ENCODE measurements at regions not wholly inside any gene's neighbourhood (a gene's known extent, or its start where the extent isn't known, plus 50 kb on each side); places are given as distances from the start of the nearest gene placed in this dataset.
A peak's percentile ranks its signal among the peaks of the same experiment; 100 is the strongest.

DNA sequence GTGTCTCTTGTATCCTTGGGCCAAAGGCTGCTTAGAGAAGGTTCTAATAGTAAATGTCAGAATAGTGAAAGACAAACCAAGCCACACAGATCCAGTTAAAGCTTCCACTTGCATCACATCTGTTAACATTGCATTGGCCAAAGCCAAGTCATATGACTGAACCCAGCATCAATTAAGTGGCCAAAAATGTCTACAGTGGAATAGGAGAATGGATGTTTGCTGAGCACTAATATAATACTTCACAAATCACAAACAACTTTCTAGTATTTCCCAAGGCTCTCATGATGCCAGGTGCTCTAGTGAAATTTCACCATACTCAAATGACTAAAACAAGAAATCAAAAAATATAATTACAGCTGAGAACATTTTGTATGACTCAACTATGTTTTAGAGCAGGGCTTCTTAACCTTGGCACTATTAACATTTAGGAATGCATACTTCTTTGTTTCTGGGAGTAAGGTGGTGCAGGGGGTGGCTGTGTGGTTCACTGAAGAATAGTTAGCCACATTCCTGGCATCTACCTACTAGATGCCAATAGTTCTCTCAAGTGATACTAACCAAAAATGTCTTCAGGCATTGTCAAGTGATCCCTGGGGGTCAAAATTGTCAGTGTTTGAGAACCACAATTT lies 148.0 kb upstream of the SPTLC3 start:
- intact Hi-C loops (cut with micrococcal nuclease): no loop called here
- no peak for ATAC-seq
- no peak for DNase-seq

DNA sequence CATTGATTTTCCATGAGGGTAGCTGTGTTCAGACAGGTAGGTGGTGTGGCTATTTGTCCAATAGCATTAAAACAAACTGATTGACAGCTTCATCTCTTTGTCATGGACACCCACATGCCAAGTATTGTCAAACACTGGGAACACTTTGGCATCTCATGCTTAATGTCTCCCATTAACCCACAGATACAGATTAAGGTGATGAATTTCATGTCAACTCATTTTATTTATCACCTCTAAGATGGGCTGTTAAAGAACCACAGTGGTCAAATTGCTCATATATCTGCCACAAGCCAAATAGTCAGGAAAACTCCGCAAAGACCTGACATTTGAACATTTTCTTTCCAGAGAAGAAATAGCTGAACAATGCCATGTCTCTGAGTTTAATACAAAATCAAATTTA lies 139.1 kb upstream of the SPTLC3 start:
- intact Hi-C loops (cut with micrococcal nuclease): no loop called here
- ATAC-seq: no peak
- no peak for DNase-seq

DNA sequence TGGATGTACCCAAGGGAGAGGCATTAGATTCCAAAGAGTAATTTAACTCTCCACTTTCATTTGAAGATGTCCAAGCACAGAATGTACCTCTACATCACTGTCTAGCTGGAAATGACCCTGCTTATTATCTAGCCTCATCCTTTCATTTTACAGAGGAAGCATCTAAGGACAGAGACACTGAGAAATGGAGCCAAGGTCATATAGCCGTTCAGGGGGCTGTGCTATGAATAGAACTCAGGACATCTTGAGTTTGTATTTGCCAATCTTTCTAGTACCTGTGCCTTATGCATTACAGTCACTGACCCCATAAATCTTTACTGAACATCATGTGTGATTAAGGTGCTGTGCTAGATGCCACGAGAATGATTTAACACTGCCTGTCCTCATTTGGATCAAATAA lies 138.2 kb upstream of the SPTLC3 start:
- intact Hi-C loops (cut with micrococcal nuclease): no loop called here
- no peak for DNase-seq
- no peak for ATAC-seq

DNA sequence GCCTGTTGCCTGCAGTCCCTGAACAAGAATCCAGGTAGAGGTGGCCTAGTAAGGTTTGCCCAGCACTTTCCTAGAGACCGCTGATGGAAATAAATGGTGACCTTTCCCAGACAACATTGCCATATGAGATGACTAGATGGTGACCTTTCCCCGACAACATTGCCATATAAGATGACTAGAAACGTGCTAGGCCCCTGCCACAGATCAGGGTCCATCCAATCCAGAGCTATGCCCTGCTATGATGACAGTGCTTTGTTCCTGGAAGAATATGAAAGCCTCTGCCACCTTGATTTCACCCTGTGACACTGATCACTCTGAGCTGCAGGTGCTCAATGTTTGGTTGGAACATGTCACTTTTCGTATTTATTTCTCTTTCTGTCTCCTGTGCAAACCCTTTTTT lies 133.8 kb upstream of the SPTLC3 start:
- no peak for DNase-seq
- intact Hi-C loops (cut with micrococcal nuclease): no loop called here
- no peak for ATAC-seq

DNA sequence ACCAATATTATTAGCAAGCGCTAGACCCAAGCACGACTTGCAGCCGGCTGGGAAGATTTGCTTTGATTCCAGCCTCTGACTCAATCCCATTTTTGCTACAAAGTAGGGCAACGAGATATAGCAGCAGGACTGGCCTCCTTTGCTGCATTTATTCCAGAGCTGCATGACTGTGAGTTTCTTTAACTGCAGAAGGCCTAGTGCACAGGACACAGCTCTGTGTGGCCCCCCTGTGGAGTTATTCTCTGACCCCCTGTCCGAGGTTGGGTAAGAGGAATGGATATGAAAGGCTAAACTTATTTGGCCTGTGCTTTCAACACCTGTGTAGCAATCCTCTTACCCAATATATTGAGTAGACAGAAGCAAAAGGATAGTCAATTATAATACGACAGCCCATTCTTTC lies 133.3 kb upstream of the SPTLC3 start:
- DNase-seq (no peak), ATAC-seq (peak; percentile 58)
- intact Hi-C loops (cut with micrococcal nuclease): no loop called here

DNA sequence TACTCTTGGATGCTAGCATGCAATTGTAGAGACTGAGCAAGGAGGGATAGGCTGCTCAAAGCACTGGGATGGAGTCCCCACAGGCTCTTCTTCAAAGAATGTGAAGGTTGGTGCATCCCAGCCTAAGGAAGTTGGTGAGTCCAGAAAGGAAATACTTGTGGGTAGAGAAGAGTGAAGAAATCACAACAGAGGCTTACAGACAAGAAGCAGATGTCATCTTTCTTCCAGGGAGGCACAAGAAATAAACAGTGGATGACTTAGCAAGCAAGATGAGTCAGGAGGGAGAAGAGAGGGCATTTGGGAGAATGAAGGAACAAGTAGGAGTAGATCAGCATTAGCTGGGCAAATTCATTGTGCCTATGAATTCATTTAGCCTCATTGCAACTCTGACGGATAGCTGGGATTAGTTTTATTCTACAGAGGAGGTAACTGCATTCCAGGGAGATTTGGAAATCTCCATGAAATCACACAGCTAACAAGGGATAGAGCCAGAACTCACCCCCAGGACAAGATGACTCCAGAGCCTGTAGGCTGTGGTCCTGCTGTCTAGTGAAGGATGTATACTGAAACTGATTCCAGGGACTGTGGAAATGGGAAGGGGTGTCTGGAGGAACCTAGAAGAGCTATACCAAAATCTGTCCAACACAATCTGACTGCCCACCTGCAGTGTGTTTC lies 125.8 kb upstream of the SPTLC3 start:
- intact Hi-C loops (cut with micrococcal nuclease): no loop called here
- no peak for DNase-seq

DNA sequence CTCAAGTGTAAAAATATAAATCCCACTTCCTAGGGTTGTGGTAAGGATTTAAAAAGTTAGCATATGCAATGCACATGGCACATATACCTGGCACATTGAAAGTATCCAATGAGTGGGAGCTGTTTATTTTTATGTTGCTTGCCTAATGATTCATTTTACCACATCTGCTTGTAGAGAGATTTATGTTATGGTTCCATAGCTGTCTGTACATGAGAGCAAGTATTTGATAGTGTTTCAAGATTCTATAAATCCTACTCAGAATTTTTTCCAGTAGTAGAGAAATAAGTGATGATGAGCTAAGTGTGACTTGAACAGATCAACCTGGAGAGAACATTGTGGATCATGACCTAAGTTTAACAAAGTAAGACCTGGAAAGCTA lies 125.3 kb upstream of the SPTLC3 start:
- ATAC-seq (no peak), DNase-seq (no peak)
- intact Hi-C loops (cut with micrococcal nuclease): no loop called here

More for the DNA sequence above, 125.8 kb upstream of the SPTLC3 start:
- ATAC-seq: peak; percentile 58

DNA sequence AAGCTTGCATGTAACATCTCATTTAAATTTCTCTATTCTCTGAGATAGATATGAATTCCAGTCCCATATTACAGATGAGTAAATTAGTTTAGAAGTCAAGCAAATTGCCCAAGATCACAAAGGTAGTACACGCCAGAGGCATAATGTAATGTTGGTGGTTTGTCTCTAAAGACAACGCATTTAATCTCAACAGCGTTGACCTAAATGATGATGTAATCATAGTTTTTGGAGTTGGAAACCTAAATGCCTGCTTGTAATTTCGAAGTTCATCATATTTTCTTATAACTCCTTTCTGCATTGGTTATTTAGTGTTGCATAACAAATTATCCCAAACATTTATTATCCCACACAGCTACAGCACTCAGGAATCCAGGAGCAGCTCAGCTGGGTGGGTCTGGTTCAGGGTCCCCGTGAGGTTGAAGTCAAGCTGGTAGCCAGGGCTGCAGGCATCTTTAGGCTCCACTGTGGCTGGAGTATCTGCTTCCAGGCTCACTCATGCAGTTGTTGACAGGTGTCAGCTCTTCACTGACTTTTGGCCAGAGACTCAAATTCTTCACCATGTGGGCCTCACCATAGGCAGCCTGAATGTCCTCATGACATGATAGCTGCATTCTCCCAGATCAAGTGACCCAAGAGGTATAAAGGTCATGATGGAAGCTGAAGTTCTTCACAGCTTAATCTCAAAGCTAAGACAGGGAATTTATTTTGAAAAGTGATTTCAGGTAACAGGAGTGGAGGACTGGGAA lies 122.0 kb upstream of the SPTLC3 start:
- intact Hi-C loops (cut with micrococcal nuclease): no loop called here
- ATAC-seq: peak; percentile 48
- DNase-seq: no peak

DNA sequence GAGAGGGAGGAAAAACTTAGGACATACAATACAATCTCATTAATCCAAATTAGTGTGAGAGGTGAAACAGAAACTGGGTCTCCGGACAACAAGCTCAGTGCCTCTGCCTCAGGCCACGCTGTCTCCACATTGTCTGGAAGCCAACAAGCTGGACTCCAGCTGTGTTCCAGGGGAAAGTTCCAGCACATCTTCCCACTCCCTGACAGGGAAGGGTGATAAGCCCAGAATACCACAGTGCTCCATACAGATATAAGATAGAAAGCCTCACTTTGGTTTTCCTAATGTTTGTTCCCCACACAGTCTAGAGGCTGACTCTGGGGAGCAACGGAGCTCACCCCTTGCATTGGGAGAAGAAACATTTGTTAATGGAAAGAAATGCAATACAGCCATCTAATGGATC lies 117.1 kb upstream of the SPTLC3 start:
- peak; percentile 85 for ATAC-seq
- peak; percentile 32 for DNase-seq
- intact Hi-C loops (cut with micrococcal nuclease): no loop called here

DNA sequence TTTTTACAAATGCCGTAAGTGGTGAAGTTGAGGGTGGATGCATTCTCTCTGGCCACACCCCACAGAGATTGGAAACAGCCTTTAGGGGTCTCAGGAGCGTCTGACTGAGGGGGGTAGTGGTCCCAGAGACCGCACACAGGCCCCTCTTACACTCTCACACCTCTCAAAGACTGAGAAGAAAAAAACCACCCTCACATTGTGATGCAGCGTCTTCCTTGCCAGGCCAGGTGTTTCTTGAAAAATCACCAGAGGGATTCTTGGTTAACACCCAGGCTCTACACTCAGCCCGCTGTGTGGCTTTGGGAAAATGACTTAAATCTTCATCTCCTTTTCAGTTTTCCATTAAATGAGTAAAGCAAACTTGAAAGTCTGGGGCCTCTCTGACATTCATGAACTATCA lies 115.8 kb upstream of the SPTLC3 start:
- ATAC-seq (no peak), DNase-seq (no peak)
- intact Hi-C loops (cut with micrococcal nuclease): no loop called here

DNA sequence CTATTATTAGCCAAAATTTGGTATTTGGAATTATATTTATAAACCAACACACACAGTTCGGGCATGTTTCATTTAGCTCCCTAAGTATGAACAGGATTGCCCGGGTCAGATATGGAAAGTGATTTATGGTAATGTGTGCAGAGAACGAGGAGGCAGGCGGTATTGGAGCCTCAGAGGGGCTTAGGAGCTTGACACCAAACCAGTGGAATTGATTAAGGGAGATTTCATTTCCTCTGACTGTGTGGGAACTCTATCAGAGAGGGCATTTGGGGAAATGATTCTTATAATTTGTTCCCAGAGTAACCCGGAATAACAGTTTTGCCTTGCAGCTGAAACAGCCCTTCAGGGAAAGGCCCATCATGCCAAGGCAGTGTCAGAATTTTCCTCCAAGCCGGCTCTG lies 115.1 kb upstream of the SPTLC3 start:
- ATAC-seq (no peak), DNase-seq (no peak)
- intact Hi-C loops (cut with micrococcal nuclease): no loop called here

DNA sequence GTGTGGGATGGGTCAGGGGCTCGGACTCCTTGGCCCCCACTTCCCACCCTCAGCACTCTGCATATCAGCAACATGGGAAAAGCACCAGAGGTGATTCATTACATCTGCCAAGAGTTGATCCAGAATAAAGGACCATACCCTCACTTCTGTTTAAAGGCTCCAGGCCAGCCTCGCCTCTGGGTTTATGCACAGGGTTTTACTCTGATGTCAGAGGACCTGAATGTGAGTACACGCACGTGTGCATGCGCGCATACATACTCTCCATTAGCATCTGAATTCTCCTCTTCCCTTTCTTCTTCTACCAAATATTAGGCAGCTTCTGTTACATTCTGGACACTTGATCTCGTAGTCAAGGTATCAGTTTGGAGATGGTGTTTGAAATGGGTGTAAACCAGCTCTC lies 114.7 kb upstream of the SPTLC3 start:
- no peak for DNase-seq
- no peak for ATAC-seq
- intact Hi-C loops (cut with micrococcal nuclease): no loop called here

DNA sequence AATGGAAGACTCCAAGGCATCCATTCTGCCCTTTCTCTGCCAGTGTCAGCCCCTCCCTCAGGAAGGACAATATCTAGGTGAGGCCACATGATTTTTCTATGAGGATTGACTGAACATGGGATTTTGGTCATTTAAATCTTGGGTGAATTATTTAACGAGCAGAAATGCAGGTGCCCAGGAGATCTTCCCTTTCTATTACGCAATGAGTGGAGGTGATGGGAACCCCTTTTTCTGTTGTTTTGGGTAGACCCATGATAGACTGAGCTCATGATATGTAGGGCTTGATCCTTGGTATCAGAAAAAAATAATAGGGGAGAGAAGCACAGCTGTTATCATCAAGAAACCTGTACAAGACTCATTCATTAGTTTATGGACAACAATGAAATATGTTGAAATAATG lies 112.6 kb upstream of the SPTLC3 start:
- ATAC-seq (no peak), DNase-seq (no peak)
- intact Hi-C loops (cut with micrococcal nuclease): loop anchor here (2.0 kb wide), 1 partner anchor 673 kb away; no protein-coding TSS in a partner anchor

DNA sequence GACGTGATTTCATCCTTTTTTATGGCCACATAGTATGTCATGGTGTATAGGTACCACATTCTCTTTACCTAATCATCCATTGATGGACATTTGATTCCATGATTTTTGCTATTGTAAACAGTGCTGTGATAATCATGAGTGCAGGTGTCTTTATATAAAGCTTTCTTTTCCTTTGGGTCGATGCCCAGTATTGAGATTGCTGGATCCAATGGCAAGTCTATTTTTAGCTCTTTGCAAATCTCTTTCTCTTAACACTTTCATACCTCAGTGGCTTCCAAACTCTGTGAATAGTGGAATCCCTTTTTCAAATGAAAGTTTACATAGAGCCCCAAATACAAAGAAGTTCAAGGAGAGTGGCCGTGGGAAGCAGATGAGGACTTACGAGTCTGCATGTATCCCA lies 105.8 kb upstream of the SPTLC3 start:
- DNase-seq (no peak), ATAC-seq (peak; percentile 90)
- intact Hi-C loops (cut with micrococcal nuclease): no loop called here

DNA sequence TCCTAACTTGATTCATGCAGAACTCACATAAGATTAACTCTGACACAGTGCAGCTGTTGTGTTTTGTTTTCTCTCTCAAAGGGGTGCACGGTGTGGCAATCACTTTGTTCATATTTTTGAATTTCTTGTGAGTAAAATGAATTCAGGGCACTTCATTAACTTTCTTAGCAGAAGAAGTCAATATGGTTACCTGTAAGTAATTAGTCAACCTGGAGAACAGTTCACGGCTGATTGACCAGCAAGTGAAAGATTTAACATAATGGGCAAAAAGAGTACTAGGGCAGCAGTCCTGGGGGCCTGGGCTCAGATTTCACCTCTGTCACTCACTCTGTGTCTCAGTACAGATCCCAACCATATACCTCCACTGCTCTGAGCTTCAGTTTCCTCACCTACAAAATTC lies 102.4 kb upstream of the SPTLC3 start:
- no peak for ATAC-seq
- no peak for DNase-seq
- intact Hi-C loops (cut with micrococcal nuclease): no loop called here

DNA sequence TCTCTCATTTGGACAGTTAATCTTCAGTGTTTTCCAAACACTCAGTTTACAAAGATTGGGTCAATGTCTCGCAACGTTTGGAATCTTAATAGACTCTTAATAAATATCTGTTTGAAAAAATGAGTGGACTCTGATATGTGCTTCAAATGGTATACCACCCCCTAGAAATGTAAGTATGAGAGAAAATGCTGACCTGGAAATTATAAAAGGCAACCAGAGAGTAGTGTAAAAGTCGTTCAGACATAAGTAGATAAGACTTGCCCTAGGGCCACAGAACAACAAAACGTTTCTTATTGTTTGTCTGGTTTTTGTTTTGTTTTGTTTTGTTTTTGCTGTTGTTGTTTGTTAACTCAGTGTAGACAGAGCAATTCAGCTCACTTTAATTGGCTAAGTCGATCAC lies 97.4 kb upstream of the SPTLC3 start:
- DNase-seq (no peak), ATAC-seq (no peak)
- intact Hi-C loops (cut with micrococcal nuclease): no loop called here

DNA sequence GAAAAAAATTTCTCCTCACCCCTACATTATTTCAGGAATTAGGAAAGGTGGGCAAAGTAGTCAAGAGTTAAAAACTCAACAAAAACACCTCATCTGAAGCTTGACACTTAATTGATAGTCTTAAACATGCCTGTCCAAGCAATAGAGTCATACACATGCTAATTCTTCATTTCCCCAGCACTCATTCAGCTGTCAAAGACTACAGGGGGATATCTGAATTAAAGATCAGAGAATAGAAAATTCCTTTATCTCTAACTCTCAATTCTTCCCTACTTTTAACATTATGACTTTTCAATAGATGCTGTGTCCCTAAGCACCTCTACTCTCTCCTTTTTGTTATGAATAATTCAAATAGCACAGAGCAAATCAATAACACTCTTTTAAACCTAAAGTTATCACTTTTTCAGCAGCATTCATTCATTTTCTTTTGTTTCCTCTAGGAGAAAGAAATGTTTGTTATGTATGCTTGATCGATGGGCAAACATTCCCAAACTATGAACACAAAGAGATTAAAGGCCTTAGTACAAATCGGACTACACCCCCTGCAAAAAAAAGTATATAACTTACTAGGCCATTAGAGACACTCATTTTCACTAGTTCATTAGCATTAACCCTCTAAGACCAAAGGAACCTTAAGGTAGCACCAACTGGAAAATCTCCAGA lies 94.9 kb upstream of the SPTLC3 start:
- ATAC-seq: no peak
- intact Hi-C loops (cut with micrococcal nuclease): no loop called here
- no peak for DNase-seq

DNA sequence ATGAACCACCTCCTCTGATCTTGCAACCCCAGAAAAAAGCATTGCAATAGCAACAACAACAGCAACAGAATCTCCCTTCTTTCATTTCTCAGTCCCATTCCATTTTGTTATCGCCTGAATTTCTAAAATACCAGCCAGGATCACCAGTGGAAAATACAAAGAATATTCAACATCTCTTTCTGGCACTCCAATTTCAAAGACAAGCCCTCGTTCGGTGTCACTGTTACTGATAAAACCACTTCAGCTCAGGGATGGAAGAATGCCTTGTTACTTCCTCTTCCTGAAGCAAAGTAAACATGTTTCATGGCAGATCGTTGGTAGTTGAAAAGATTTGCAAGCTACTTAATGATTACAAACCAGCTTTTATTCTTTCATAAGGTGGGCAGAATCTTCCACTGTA lies 94.0 kb upstream of the SPTLC3 start:
- intact Hi-C loops (cut with micrococcal nuclease): no loop called here
- ATAC-seq (no peak), DNase-seq (no peak)

DNA sequence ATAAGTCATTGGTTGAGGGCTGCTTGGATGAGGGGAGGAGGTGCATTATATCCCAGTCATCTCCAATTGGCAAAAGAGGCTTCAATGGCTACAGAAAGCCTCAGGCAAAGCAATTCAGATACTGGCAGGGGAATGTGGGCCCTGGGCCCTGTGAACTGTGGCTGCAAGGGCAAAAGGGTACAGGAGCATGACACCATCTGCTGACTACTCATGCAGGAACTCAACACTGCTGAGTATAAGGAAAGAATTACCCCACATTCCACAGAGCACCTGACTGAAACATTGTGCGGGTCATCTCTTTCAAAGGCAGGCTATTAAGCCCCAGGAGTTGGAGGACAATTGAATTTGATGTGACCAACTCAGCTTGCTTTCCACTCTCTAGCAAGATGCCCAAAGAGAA lies 92.1 kb upstream of the SPTLC3 start:
- intact Hi-C loops (cut with micrococcal nuclease): no loop called here
- ATAC-seq (no peak), DNase-seq (no peak)

DNA sequence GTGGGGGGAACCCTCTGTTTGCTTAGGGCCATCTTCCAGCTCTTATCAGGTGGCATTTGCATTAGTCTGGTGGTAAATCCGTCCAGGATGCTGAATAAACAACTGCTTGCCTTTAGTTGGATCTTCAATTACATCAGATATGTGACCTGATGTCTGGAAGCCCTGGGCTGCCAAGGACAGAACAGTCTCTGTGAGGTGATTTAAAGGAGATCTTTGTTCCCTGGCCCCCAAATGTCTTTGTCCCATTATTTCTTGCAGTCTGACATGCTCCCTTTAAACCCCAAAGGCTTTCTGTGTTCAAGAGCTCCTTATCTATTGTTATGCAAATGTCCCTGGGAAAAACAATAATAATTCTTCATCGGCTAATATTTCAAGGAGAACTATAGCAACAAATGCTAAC lies 84.6 kb upstream of the SPTLC3 start:
- ATAC-seq (no peak), DNase-seq (no peak)
- intact Hi-C loops (cut with micrococcal nuclease): no loop called here

Data from left ventricle myocardium superior (tissue), 1 donor.